ENCODE measurements at regions not wholly inside any gene's neighbourhood (a gene's known extent, or its start where the extent isn't known, plus 50 kb on each side); places are given as distances from the start of the nearest gene placed in this dataset.

DNA sequence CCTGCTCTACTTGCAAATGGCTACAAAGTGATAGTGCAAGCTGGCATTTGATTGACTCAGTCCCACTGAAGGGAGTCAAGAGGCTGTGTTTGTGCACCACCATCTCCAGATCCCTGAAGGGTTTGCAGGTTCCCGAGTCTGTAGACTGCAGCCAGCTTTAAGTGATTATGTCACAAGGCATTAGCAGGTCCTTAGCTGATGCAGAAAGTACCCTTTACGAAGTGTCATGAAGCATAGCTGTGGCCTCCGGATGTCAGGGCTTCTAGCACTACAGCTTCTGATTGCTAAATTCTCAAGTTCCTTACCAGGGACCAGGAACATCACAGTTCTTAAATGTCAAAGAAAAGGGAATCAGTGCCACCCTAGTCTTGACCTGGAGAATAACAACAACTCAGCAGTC, 311.3 kb upstream of the TRPC7 start:
- TF ChIP-seq CTCF (tag by site-specific recombination; IDR thresholded peaks at IDR 0.05) (no peak), ZSCAN30 (tag by site-specific recombination; IDR thresholded peaks at IDR 0.05) (no peak), REST (tag by site-specific recombination; IDR thresholded peaks at IDR 0.05) (no peak), ZNF23 (tag by site-specific recombination; IDR thresholded peaks at IDR 0.05; ENCODE audit: borderline replicate concordance) (no peak), ZNF266 (tag by site-specific recombination; IDR thresholded peaks at IDR 0.05; ENCODE audit: low read depth) (no peak), ZNF830 (tag by site-specific recombination; IDR thresholded peaks at IDR 0.05; ENCODE audit: low read depth) (no peak), ZSCAN18 (tag by site-specific recombination; IDR thresholded peaks at IDR 0.05) (no peak), GLI4 (tag by site-specific recombination; IDR thresholded peaks at IDR 0.05) (no peak), TCF7L2 (IDR thresholded peaks at IDR 0.05; ENCODE audit: borderline replicate concordance, low read depth, low read length) (no peak), ZNF341 (tag by site-specific recombination; IDR thresholded peaks at IDR 0.05; ENCODE audit: low read depth) (no peak)
- TF ChIP-seq, protein P1, sequence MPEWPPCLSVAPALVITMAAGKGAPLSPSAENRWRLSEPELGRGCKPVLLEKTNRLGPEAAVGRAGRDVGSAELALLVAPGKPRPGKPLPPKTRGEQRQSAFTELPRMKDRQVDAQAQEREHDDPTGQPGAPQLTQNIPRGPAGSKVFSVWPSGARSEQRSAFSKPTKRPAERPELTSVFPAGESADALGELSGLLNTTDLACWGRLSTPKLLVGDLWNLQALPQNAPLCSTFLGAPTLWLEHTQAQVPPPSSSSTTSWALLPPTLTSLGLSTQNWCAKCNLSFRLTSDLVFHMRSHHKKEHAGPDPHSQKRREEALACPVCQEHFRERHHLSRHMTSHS (tag by site-specific recombination; IDR thresholded peaks at IDR 0.05), result no peak

Measured in HEK293 (cell line).